DOHH2 (cell line): ENCODE measurements at regions not wholly inside any gene's neighbourhood (a gene's known extent, or its start where the extent isn't known, plus 50 kb on each side); places are given as distances from the start of the nearest gene placed in this dataset.

Source experiments
- CTCF ChIP-seq: fragments of 200-600 bp; sonication (generic); IDR thresholded peaks from one replicate; pipeline ENCODE4 v1.5.1; 2014; ENCODE audit warnings: antibody characterized with exemption, mild to moderate bottlenecking, low read depth, low read length; ENCODE audit not compliant: poor library complexity, severe bottlenecking
- EZH2phosphoT487 ChIP-seq: fragments of 200-600 bp; sonication (generic); IDR thresholded peaks from 2 replicates; pipeline ENCODE4 v1.6.1; 2017; ENCODE audit warnings: borderline replicate concordance, mild to moderate bottlenecking, antibody characterized with exemption, low read length, moderate library complexity, mixed read lengths

- no peak for TF ChIP-seq CTCF
- no peak for TF ChIP-seq EZH2phosphoT487
Measured at GRCh38 chr2:17282826-17283225, 235.4 kb downstream of the RAD51AP2 start.
